ENCODE measurements at regions not wholly inside any gene's neighbourhood (a gene's known extent, or its start where the extent isn't known, plus 50 kb on each side); places are given as distances from the start of the nearest gene placed in this dataset.

DNA sequence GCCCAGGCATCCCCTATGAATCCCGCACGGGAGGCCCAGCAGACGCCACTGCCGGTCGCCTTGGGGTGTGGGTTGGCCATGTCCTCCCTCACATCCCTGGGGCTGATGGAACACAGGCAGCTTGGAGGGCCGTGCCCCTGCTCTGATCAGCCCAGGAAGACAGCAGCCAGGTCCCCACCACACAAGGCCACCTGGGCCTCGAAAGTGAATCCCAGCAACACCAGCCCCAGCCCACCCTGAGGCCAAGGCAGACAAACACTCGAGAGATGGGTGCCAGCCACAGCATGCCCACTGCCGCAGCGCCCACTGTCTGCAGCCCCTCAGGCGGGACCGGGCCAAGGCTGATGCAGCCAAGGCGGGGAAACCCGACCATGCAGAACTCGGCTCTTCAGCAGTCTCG lies 85.5 kb downstream of the HMX1 start:
- Histone ChIP-seq H3K9ac (ENCODE audit: insufficient read depth, low read length, poor library complexity, severe bottlenecking) (no peak overlapping the region), H3K9me3 (replicated peaks in 1 of 2; ENCODE audit: control insufficient read depth in 1 of 2, insufficient read depth in 1 of 2, low read length in 2 of 2) (no peaks in the 10 kb centered on the region), H3K27me3 (ENCODE audit: control insufficient read depth in 2 of 2, insufficient read depth in 2 of 2, low read length in 2 of 2) (no peaks in the 10 kb centered on the region), H3K27ac (ENCODE audit: low read depth in 1 of 2, low read length in 2 of 2) (no peak overlapping the region), H2AFZ (ENCODE audit: insufficient read depth, low read depth, low read length, poor library complexity, severe bottlenecking) (no peak overlapping the region), H3K4me1 (ENCODE audit: control insufficient read depth in 1 of 2, insufficient read depth in 2 of 2, low read length in 2 of 2) (no peaks in the 10 kb centered on the region), H3K4me2 (replicated peaks; ENCODE audit: extremely low read depth, low read length, poor library complexity, severe bottlenecking) (no peak overlapping the region), H4K20me1 (ENCODE audit: insufficient read depth, low read length) (no peaks in the 10 kb centered on the region), H3K36me3 (replicated peaks in 1 of 2; ENCODE audit: control insufficient read depth in 1 of 2, insufficient read depth in 2 of 2, low read length in 2 of 2) (no peaks in the 10 kb centered on the region), H3K4me3 (replicated peaks in 1 of 3; ENCODE audit: low read depth in 2 of 3, low read length in 3 of 3) (no peak overlapping the region), H3K79me2 (ENCODE audit: insufficient read depth, low read length) (no peaks in the 10 kb centered on the region)
- peaks cover 1 to 8% (median 3%) of the 10 kb centered on the region in 3 donors for H3K27me3 Mint-ChIP-seq (ENCODE audit: low read depth in 3 of 3)
- no peak overlapping the region for H3K27ac Mint-ChIP-seq
- TF ChIP-seq, protein P1, sequence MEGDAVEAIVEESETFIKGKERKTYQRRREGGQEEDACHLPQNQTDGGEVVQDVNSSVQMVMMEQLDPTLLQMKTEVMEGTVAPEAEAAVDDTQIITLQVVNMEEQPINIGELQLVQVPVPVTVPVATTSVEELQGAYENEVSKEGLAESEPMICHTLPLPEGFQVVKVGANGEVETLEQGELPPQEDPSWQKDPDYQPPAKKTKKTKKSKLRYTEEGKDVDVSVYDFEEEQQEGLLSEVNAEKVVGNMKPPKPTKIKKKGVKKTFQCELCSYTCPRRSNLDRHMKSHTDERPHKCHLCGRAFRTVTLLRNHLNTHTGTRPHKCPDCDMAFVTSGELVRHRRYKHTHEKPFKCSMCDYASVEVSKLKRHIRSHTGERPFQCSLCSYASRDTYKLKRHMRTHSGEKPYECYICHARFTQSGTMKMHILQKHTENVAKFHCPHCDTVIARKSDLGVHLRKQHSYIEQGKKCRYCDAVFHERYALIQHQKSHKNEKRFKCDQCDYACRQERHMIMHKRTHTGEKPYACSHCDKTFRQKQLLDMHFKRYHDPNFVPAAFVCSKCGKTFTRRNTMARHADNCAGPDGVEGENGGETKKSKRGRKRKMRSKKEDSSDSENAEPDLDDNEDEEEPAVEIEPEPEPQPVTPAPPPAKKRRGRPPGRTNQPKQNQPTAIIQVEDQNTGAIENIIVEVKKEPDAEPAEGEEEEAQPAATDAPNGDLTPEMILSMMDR (IDR thresholded peaks at IDR 0.05): no peak
- 94% methylated on average over 16 of the region's 16 CpGs for WGBS (ENCODE audit: insufficient coverage)
- no peaks in the 10 kb centered on the region for H3K4me1 Mint-ChIP-seq
- H3K9me3 Mint-ChIP-seq: peaks cover 0 to 2% (median 0%) of the 10 kb centered on the region in 7 donors
- no peak overlapping the region for H3K4me3 Mint-ChIP-seq
- intact Hi-C loops (cut with micrococcal nuclease): no loop called here
- H3K36me3 Mint-ChIP-seq: no peaks in the 10 kb centered on the region
- no peak for DNase-seq

GRCh38 chr4:8785656-8786142 lies 85.9 kb downstream of the HMX1 start:
- Histone ChIP-seq H3K9me3 (replicated peaks in 1 of 2; ENCODE audit: control insufficient read depth in 1 of 2, insufficient read depth in 1 of 2, low read length in 2 of 2) (no peaks in the 10 kb centered on the region), H3K9ac (ENCODE audit: insufficient read depth, low read length, poor library complexity, severe bottlenecking) (no peak overlapping the region), H3K27ac (ENCODE audit: low read depth in 1 of 2, low read length in 2 of 2) (no peak overlapping the region), H3K4me1 (ENCODE audit: control insufficient read depth in 1 of 2, insufficient read depth in 2 of 2, low read length in 2 of 2) (no peaks in the 10 kb centered on the region), H3K27me3 (ENCODE audit: control insufficient read depth in 2 of 2, insufficient read depth in 2 of 2, low read length in 2 of 2) (no peaks in the 10 kb centered on the region), H2AFZ (ENCODE audit: insufficient read depth, low read depth, low read length, poor library complexity, severe bottlenecking) (no peak overlapping the region), H3K4me2 (replicated peaks; ENCODE audit: extremely low read depth, low read length, poor library complexity, severe bottlenecking) (no peak overlapping the region), H3K79me2 (ENCODE audit: insufficient read depth, low read length) (no peaks in the 10 kb centered on the region), H4K20me1 (ENCODE audit: insufficient read depth, low read length) (no peaks in the 10 kb centered on the region), H3K36me3 (replicated peaks in 1 of 2; ENCODE audit: control insufficient read depth in 1 of 2, insufficient read depth in 2 of 2, low read length in 2 of 2) (no peaks in the 10 kb centered on the region), H3K4me3 (replicated peaks in 1 of 3; ENCODE audit: low read depth in 2 of 3, low read length in 3 of 3) (no peak overlapping the region)
- TF ChIP-seq, protein P1 (IDR thresholded peaks at IDR 0.05): no peak
- H3K36me3 Mint-ChIP-seq: no peaks in the 10 kb centered on the region
- no peak overlapping the region for H3K4me3 Mint-ChIP-seq
- intact Hi-C loops (cut with micrococcal nuclease): no loop called here
- WGBS (ENCODE audit: insufficient coverage): 85% methylated on average over 15 of the region's 15 CpGs
- peaks cover 1 to 8% (median 3%) of the 10 kb centered on the region in 3 donors for H3K27me3 Mint-ChIP-seq (ENCODE audit: low read depth in 3 of 3)
- H3K4me1 Mint-ChIP-seq: no peaks in the 10 kb centered on the region
- no peak for DNase-seq
- H3K27ac Mint-ChIP-seq: no peak overlapping the region
- H3K9me3 Mint-ChIP-seq: peaks cover 0 to 2% (median 0%) of the 10 kb centered on the region in 7 donors
